GM06990 (cell line): ENCODE measurements at regions not wholly inside any gene's neighbourhood (a gene's known extent, or its start where the extent isn't known, plus 50 kb on each side); places are given as distances from the start of the nearest gene placed in this dataset.

Source experiments
- DNase-seq: peaks from one replicate; pipeline ENCODE4 v3.0.0-alpha.2; 2011; ENCODE audit not compliant: insufficient read length; ENCODE audit errors: extremely low read depth
- H3K27me3 ChIP-seq: replicated peaks from 2 replicates; pipeline ENCODE4 v1.6.0; 2011; ENCODE audit warnings: low read length; ENCODE audit not compliant: control insufficient read depth, insufficient read depth
- H3K36me3 ChIP-seq: 2 replicates; pipeline ENCODE4 v1.5.1; 2011; ENCODE audit warnings: low read length; ENCODE audit not compliant: control insufficient read depth, insufficient read depth
- H3K4me3 ChIP-seq: replicated peaks from 2 replicates; pipeline ENCODE4 v1.5.1; 2011; ENCODE audit warnings: low read depth, mild to moderate bottlenecking, control low read depth, low read length
- CTCF ChIP-seq: IDR thresholded peaks from 2 replicates; pipeline ENCODE4 v1.5.1; 2011; ENCODE audit warnings: low read length, control low read depth, mild to moderate bottlenecking, inconsistent platforms; ENCODE audit not compliant: insufficient read depth, poor library complexity, severe bottlenecking

GRCh38 chr5:130731839-130732238, 433.2 kb downstream of the HINT1 start:
- no peaks in the 10 kb centered on the region for H3K36me3 ChIP-seq
- DNase-seq, result no peak
- TF ChIP-seq CTCF, result no peak
- H3K4me3 ChIP-seq, result no peak overlapping the region
- H3K27me3 ChIP-seq, result no peaks in the 10 kb centered on the region

- H3K36me3 ChIP-seq, result no peaks in the 10 kb centered on the region
- no peak overlapping the region for H3K4me3 ChIP-seq
- no peaks in the 10 kb centered on the region for H3K27me3 ChIP-seq
- TF ChIP-seq CTCF, result no peak
- no peak for DNase-seq
Measured at GRCh38 chr5:130729541-130729940, 435.5 kb downstream of the HINT1 start.

- Histone ChIP-seq H3K36me3 (no peaks in the 10 kb centered on the region), H3K4me3 (no peak overlapping the region), H3K27me3 (no peaks in the 10 kb centered on the region)
- DNase-seq, result no peak
- TF ChIP-seq CTCF, result no peak
Measured at GRCh38 chr5:130727830-130728229, 437.2 kb downstream of the HINT1 start.

- Histone ChIP-seq H3K27me3 (no peaks in the 10 kb centered on the region), H3K36me3 (no peaks in the 10 kb centered on the region), H3K4me3 (no peak overlapping the region)
- no peak for TF ChIP-seq CTCF
- DNase-seq, result no peak
Measured at GRCh38 chr5:130724658-130725057, 440.4 kb downstream of the HINT1 start.

- Histone ChIP-seq H3K4me3 (no peak overlapping the region), H3K36me3 (no peaks in the 10 kb centered on the region), H3K27me3 (no peaks in the 10 kb centered on the region)
- TF ChIP-seq CTCF, result peak; percentile 10
- DNase-seq, result no peak
Measured at GRCh38 chr5:130720355-130720754, 444.7 kb downstream of the HINT1 start.

- no peak for TF ChIP-seq CTCF
- Histone ChIP-seq H3K36me3 (no peaks in the 10 kb centered on the region), H3K4me3 (no peak overlapping the region), H3K27me3 (no peaks in the 10 kb centered on the region)
- no peak for DNase-seq
Measured at GRCh38 chr5:130715541-130715940, 449.5 kb downstream of the HINT1 start.
